Activated T-cell treated with anti-CD3 and anti-CD28 coated beads, Interleukin-2, amount 50 U/mL, for 48 hours (primary cell): ENCODE measurements at regions not wholly inside any gene's neighbourhood (a gene's known extent, or its start where the extent isn't known, plus 50 kb on each side); places are given as distances from the start of the nearest gene placed in this dataset.
"Not testable (repeated sequence)": the region's sequence is repeated elsewhere in the genome, so short reads cannot be mapped to it uniquely, and the experiment has no call there.

Experiments used
- DNase-seq, 2 experiments: peaks; one replicate each; pipeline ENCODE4 v3.0.0-alpha.2; 2020

DNA sequence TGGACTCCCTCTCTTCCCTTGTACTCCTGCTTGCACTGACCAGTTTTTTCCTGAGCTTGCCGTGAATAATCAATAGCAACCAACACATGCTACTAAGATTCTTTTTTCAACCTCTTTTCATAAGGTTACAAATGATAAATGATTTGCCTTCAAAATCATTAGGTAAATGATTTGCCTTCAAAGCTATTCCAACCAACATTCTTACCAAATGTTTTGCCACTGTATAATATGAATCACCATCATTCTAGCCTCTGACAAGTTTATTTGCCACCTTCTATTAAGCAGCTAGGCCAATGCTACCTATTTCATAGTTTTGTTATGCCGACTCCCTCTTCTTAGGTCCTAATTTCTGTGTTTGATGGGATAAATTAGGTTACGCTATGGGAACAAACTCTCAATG lies 385.1 kb downstream of the DTWD2 start:
- DNase-seq, result no peak

DNA sequence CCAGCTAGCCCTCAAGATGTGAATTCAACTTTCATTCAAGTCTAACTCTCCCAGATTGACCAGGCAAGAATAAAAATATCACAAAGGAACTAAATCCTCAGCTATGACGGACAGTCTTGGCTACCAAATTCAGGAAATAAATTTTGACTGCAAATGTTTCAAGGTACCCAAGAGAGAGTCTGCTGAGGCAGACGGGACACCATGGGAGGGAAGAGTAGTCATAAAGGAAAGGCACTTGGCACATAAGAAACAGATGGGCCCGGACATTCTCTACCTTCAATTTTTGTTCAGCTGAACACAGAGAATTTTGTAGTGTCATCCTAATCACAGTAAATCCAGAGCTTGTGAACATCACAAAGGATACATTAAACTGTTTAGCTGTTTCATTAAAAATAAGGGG lies 390.0 kb downstream of the DTWD2 start:
- no peak for DNase-seq

DNA sequence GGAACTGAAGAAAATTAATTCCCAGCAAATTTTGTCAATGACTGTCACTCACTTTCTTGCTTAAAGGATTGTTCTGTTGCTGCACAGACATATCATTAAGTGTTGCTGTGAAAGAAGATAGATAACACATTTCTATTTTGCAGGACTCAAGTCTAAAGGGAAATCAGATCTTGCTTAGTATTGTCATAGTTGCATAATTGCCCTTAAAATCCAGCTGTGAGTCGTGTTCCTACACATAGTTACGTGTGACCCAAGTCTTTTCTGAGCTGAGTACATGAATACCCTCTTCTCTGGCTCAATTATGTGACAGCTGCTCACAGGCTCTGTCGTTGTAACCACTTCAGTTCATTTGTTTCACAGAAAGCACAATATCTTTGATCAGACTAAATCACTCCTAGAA lies 390.8 kb downstream of the DTWD2 start:
- no peak for DNase-seq

DNA sequence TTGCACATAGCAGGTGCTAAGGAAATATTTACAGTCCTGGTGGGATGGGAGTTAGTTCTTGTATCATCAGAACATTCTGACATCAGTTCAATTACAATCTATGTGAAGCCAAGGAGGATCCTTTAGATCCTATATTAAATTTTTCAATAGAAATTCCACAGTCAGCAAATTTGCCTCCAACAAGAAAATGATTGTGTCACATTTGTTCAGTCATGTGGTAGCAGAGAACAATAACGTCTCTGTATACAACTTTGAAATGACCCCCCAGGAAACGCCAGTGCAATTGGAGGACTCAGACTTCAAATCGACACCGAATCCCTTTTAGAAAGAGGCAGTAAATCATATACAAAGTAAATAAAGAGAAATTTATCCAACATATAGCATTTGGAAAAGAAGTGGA lies 392.1 kb downstream of the DTWD2 start:
- no peak for DNase-seq

DNA sequence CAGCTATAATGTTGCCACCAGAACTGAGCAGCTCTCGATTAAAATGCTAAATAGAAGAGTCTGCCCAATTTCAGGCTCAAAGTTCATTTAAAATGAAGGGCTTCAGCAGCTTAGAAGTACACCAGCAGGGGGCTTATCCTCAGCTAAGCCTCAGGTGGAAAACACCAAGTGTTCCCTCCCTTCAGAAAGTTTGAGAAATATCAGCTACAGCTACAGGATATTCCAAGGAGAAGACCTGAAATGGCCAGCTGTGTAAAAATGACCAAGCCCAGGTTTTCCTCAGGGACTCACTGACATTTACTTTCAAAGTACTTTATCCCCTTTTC lies 395.4 kb downstream of the DTWD2 start:
- DNase-seq, result no peak

DNA sequence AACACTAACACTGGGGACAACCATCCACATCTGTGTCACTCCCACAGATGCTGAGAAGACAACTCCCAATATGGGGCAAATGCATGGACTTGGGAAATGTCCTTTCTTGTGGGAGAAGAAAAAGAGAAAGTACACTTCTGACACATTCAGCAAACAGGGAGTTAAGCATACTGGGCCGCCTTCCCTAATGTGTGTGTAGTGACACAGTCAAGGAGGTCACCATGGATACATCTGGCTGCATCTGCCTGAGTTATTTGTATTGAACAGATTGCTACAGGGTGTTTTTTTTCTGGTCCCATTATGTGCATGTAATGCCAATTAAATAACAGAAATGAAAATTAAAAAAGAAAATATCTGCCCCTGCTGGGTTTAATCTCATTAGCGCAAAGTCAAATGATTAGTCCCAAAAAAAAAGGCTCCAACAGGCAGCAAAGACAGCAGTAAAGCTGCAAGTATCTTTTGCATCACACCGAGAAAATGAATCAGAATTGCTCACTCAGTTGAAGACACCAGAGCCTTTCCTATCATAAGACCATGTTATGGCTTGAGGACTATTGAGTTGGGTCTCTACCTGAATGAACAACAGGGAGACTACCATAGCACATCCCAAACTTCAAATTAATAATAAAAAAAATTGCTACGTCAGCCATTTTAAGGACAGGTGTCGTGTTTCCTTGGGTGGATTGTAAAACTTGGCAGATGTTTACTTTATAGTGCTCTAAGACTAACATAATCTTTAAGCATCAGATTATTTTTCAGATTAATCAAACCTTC lies 395.9 kb downstream of the DTWD2 start:
- no peak for DNase-seq

DNA sequence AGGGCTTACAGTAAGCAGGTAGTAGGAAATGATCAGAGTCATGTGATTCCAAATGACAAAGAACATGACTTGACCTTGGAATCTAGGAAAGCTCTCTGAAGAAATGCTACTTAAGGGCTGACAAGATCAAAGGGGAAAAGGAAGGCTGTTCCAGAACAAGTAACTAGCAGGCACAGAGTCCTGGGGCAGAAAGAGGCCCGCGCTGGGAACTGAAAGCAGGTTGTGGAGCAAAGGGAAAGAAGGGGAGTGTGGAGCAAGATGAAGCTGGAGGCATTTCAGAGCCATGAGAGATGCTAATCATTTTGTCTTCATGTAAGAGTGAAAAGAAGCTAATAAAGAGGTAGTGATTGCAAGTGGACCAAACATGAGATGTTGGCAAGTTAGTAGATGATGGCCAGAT lies 397.5 kb downstream of the DTWD2 start:
- DNase-seq, result no peak

DNA sequence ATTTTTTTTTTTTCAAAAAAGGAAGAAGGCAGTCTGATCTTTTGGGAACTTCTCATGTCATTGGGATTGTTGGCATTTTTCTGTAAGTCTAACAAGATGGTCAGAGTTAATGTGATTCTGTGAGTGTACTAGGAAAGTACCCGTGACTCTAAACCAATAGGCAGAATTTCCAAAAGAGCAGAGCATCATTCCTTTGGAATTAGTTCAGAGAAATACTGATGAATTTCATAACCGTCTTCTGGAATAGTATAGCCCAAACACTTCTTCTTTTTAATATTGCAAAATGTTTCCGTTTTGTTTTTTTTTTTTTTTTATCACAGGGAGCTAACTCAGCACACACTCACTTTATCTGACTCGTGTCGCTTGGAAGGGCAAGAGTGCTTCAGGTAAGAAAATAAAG lies 407.4 kb downstream of the DTWD2 start:
- DNase-seq, result no peak

DNA sequence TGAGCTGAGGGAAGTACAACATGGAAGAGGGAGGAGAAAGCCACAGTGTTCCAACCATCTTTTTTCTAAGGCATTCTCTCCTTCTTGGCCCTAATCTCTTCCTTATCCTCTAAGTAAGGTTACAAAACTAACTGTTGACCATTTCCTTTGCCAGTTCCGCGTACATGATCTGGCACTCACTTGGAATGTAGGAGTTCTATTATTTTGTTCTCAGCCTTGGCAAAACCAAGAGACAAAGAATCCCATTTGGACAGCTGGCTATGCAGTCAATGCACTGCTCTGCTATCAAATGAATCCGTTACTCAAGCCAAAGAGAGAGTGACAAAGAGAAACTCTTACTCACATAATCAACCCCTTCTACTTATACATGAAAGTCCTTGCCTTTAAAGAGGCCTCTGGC lies 410.3 kb downstream of the DTWD2 start:
- DNase-seq, result no peak

DNA sequence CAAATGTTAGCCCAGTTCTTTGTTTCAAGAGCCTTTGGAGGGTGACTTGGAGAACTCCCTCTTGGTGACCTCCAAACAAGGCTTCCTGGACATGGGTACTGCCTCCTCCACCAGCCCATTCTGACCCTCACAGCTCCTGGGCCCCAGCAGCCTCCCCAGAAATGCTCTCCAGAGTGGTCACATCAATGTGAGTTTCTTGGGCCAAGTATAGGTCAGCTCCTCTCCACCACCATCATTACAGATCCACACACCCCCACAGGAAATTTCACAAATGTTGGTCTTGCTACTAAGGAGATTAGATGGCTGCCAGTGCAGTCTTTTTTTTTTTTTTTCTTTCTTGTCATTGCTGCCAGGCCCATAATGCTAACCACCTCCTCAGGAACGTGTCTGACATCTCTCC lies 410.7 kb downstream of the DTWD2 start:
- DNase-seq, result no peak

DNA sequence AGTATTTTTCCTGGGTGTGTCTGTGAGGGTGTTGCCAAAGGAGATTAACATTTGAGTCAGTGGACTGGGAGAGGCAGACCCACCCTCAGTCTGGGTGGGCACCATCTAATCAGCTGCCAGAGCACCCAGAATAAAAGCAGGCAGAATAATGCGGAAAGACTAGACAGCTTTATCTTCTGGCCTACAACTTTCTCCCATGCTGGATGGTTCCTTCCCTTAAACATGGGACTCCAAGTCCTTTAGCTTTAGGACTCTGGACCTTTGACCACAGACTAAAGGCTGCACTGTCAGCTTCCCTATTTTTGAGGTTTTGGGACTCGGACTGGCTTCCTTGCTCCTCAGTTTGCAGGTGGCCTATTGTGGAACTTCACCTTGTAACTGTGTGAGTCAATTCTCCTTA lies 418.1 kb downstream of the DTWD2 start:
- not testable (repeated sequence) for DNase-seq

DNA sequence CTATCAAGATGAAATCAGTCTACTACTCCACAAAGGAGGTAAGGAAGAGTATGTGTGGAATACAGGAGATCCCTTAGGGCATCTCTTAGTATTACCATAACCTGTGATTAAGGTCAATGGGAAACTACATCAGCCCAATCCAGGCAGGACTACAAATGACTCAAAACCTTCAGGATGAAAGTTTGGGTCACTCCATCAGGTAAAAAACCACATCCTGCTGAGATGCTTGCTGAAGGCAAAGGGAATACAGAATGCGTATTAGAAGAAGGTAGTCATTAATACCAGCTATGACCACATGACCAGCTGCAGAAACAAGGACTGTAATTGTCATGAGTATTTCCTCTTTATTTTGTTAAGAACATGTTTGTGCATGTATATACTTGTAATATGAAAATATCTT lies 418.8 kb downstream of the DTWD2 start:
- DNase-seq, result not testable (repeated sequence)

DNA sequence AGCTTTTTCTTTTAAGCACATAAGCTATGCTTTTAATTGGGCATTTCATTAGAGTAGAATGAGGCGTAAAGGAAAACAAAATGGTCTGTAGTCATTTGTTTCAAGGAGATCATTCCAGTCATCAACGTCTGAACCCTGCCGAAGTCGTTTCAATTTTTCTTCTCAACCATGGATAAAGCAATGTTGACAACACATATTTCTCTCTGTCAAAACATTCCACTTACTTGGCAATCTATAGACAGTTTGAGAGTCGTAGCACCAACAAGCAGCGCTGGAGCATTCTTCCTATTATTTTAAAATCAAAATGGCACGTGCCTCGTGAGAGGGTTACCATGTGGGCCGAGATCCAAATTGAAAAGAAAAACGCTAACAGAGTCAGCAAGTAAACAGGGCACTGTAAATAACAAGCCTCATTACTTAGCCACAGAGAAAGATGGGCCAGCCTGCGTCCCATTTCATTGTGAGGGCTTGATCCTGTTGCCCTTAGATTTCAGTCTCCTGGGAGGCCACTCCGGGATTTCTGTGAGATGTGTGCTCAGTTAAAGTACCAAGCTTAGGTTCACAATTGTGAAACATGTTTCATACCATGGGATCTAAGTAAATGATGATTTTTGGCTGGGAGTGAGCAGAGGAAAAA lies 422.9 kb downstream of the DTWD2 start:
- no peak for DNase-seq

DNA sequence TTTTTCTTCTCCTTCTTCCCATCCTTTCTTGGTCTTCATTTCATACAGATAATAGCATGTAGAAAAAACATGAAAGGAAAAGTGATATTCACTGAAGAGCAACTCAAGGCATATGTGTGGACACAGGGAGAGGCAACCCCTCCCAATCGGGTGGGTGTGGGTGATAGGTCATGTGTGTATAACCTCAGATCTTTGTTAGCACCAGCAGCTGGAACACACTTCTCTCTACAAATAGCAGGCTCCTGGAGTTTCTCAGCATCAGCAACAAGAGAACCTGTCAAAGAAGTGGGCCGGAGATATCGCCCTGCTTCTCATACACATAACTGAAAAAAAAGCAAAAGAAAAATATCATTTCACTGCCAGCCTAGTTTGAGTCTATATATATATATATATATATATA lies 426.4 kb downstream of the DTWD2 start:
- DNase-seq, result no peak

DNA sequence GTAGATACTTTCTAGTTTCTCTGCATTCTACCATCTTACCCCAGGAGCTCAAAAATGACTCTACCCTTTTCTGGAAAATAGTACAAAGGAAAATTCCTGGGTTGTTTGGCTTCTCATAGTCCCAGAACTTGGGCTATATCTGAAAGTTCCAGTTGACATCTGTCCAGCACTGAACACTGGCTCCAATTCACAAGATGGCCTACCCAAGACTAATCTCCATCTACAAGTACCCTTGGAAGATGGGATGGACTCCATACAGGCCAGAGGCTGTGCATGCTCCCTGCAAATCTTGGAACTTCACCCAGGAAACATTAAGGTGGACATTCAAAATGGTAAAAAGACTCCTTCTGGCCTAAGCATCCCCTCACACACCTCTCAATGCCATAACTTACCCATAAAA lies 427.1 kb downstream of the DTWD2 start:
- DNase-seq, result no peak

DNA sequence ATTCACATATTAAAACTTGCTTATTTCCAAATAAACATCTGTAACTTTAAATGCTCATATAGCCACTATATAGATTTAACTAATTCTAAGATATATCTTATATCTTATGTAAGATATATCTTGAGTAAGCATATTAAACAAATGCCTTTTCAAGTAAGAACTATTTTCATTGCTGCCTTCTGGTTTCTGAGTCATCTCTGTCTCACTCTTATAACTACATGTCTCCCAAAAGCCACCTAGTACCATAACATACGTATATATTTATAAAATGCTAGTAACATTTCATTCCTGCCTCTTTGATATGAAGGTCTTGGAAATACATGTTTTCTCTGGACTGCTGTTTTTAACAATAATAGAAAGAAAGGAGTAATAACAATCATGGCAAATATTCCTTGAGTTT lies 429.5 kb downstream of the DTWD2 start:
- DNase-seq, result no peak

DNA sequence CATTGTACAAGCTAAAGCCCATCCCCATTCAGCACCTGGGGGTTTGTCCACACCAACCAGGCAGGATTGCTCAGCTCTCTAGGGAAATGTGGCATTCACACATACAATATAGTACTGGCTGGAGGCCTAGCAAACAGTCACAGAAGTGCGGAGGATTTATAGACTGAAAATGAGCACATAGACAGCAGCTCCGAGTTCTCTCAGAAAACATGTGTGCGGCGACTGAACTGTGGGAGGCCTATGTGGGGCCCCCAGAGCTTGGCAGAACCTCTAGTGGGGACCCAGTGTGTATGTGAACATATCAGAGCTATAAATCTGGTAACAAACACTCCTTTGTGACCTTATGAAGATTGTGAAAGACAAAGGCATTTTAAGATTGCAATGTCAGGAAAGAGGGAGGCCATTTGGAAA lies 431.1 kb downstream of the DTWD2 start:
- DNase-seq, result no peak

DNA sequence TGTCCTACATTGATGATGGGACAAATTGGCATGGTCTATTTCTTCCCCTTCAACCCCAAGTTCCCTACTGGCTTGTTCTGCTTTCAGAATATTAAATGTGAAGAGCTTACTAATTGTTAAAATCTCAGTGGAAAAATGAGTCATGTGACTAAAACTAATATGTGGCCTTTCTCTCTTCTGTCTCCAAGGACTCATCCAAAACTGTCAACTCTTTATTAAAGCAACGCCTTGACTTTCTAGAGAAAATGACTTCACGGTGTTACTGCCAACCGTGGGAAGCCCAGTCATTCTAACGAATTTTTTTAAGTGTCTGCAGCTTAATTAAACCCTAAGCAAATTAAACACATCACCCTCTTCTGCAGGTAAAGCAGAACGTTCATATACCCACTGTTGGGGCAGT lies 431.6 kb downstream of the DTWD2 start:
- no peak for DNase-seq

DNA sequence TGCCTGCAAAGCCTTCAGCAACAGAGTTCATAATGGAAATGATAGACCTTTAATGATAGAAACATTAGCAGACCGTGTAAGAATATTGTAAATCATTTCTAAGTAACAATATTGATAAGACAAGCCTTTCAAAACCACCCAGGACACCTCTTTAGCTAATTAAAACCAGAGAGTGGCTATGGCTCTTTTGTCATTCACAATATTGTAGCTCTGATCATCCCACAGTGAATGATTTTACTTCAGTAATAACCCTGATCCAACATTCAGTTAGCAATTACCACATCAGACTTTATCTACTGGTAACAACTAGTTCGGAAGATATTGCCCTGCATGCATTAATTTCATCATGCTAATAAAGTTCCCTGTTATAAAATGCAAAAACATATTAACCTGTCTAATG lies 432.6 kb downstream of the DTWD2 start:
- no peak for DNase-seq

DNA sequence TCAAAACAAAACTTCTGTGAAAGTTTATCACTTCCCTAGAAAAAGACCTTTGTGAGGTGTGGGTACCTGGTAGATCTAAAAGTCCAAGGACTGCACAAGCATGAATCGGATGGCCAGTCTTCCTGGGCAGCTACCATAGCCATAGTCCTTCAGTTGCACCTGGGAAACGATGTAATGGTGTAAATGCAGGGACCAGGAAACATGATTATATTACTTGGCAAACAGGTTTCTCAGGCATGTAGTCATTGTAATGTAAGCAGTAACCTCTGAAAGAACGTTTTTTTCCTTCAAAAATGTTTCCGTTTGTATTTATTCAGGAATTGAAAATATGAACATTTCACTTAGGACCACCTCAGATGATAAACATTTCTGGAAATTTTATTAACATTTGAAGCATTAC lies 433.4 kb downstream of the DTWD2 start:
- DNase-seq, result no peak

DNA sequence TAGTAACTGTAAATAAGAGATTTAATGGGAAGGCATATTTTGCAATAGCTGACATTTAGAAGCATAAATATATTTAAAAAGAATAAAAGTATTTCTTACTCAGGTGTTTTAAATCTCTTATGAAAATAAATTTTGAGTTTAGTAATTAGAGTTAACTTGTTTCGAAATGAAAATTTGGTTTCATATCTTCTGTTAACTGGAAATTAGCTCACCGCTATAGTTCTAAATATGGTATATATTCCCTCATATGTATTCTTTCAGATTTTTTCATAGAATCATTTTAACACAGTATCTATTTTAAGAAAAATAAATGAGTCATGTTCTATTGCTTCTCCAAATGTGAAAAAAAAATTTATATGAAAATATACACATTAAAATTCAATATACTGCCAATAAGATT lies 434.1 kb downstream of the DTWD2 start:
- DNase-seq, result no peak

DNA sequence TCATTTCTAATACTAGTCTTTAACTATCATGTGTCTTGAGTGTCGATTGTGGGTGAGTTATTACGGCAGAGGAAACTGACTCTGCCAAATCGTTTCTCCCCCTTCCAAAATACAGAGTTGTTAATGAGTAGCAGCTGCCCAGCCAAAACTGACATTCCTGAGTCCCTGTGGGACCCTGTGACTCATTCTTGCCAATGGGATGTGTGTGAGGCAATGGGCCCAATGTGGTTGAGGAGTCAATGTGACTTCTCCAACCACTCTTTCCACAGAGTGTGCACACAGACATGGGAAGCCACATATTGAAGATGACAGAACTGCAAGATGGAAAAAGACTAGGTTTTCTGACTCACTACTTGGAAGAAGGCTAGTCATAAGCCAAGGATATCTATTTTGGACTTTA lies 434.7 kb downstream of the DTWD2 start:
- no peak for DNase-seq

DNA sequence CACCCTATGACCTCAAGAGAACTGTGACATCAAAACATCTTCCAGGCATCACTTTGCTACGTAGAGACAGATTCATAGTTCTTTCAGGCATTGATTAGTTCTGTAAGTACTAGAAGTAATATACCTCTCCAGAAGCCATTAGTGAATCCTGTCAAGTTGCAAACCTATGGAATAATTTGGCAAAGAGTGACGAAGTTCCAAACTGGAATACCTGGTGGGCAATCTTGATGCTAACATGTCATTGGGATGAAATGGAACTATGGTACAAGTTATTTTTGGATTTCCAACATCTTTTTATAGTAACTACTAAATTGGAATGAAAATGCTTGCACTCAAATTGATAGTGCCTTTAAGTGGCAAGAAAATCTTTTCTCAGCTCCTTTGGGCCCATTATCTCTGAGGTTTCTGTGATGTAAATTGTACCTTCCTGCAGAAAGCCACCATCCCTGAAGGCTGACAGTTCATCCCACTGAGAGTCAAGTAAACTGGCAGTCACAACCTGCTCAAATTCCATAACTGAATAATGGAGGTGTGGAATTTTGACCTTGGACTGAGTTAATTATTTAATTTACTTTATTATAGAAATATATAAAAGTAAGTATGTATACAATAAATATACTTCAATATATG lies 435.5 kb downstream of the DTWD2 start:
- no peak for DNase-seq

DNA sequence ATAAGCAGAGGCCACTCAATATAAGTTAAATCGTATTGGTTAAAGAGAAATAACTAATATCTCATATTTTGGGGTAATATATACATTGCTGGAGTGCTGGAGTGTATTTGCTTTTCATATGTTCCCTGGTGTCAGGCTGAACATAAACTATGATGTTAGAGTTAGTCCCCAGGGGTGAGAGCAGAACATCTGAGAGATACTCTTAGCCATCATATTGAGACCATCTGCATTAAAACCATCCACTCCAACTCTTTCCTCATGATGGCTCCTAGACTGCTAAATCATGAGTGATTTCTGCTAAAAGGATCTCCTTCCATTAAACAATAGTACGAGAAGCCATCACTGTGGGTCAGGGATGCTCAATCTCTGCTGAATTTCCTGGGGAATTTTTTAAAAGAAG lies 436.2 kb downstream of the DTWD2 start:
- DNase-seq, result no peak

DNA sequence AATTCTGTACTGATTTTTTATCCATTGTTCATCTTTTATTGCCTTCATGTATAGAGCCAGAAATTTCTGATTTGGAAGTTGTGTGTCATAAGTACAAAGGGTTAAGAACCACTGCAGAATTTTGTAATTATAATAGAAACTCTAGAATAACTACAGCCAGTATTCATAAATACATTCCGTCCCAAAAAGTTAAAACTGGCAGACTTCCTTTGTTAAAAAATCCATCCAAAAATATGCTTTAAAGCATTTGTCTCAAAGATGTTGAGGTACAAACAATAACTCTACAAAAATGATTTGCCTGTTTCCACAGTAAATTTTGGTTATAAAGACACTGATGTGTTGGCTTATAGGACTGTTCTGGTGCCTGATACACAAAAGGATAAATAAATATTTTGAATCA lies 436.6 kb downstream of the DTWD2 start:
- DNase-seq, result no peak
